MM.1S (cell line): ENCODE measurements at regions not wholly inside any gene's neighbourhood (a gene's known extent, or its start where the extent isn't known, plus 50 kb on each side); places are given as distances from the start of the nearest gene placed in this dataset.

Experiments
- EZH2 ChIP-seq: fragments of 300-600 bp; sonication (generic); optimal IDR thresholded peaks from 2 replicates; pipeline ENCODE3; 2017; ENCODE audit warnings: low read depth, mild to moderate bottlenecking, antibody characterized with exemption, low read length, mixed read lengths
- TF ChIP-seq, protein P1 (sequence below): fragments of 300-600 bp; sonication (generic); IDR thresholded peaks from 2 replicates; pipeline ENCODE4 v1.5.1; 2016; ENCODE audit warnings: antibody characterized with exemption, low read length, mixed read lengths

DNA sequence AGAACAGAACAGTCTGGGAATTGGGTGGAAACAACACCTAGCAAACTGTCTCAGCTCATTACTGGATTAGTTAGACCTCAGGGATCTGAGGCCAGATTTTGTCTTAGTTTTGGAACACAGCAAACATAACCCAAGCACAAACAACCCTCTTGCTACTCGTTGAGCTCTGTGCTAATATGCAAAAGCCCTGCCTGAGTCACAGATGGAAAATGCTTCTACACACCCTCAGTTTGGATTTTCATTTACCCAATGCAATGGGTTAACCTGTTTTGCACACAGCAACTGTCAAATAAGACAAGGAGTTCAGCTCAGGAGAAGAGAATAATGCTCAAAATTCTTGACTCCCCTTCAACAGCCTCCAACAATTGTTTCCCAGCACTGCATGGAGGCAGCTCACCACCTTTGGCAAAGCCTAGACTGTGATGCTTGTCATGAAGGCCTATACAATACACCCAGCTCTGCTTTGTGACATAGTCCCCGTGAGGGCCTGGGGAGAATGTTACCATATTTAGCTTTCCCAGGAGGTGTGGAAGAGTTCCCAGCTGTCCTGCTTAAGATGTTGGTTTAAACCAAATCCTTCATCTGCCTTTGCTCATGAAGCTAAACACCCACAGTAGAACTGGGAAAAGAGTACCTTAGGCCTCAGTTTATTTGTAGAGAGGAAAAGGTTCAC lies 68.9 kb upstream of the MNS1 start:
- TF ChIP-seq, protein P1, sequence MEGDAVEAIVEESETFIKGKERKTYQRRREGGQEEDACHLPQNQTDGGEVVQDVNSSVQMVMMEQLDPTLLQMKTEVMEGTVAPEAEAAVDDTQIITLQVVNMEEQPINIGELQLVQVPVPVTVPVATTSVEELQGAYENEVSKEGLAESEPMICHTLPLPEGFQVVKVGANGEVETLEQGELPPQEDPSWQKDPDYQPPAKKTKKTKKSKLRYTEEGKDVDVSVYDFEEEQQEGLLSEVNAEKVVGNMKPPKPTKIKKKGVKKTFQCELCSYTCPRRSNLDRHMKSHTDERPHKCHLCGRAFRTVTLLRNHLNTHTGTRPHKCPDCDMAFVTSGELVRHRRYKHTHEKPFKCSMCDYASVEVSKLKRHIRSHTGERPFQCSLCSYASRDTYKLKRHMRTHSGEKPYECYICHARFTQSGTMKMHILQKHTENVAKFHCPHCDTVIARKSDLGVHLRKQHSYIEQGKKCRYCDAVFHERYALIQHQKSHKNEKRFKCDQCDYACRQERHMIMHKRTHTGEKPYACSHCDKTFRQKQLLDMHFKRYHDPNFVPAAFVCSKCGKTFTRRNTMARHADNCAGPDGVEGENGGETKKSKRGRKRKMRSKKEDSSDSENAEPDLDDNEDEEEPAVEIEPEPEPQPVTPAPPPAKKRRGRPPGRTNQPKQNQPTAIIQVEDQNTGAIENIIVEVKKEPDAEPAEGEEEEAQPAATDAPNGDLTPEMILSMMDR, result no peak
- no peak for TF ChIP-seq EZH2
